GM12891 (cell line): ENCODE measurements at regions not wholly inside any gene's neighbourhood (a gene's known extent, or its start where the extent isn't known, plus 50 kb on each side); places are given as distances from the start of the nearest gene placed in this dataset.

Source experiments
- PAX5 ChIP-seq: IDR thresholded peaks from 2 replicates; pipeline ENCODE4 v1.6.1; 2011; ENCODE audit warnings: low read length, moderate library complexity, mild to moderate bottlenecking; ENCODE audit not compliant: insufficient read depth, severe bottlenecking
- POLR2A ChIP-seq: IDR thresholded peaks from 2 replicates; pipeline ENCODE4 v1.6.1; 2011; ENCODE audit warnings: low read depth, low read length, control low read depth
- POLR2AphosphoS5 ChIP-seq: IDR thresholded peaks from 2 replicates; pipeline ENCODE4 v1.6.1; 2011; ENCODE audit warnings: low read depth, low read length, control low read depth
- POU2F2 ChIP-seq: IDR thresholded peaks from 2 replicates; pipeline ENCODE4 v1.6.1; 2011; ENCODE audit warnings: low read depth, mild to moderate bottlenecking, control low read depth, low read length, moderate library complexity
- SPI1 ChIP-seq: IDR thresholded peaks from 2 replicates; pipeline ENCODE4 v1.6.1; 2011; ENCODE audit warnings: low read depth, low read length, control low read depth
- TAF1 ChIP-seq: IDR thresholded peaks from 2 replicates; pipeline ENCODE4 v1.6.1; 2011; ENCODE audit warnings: low read depth, low read length, control low read depth

DNA sequence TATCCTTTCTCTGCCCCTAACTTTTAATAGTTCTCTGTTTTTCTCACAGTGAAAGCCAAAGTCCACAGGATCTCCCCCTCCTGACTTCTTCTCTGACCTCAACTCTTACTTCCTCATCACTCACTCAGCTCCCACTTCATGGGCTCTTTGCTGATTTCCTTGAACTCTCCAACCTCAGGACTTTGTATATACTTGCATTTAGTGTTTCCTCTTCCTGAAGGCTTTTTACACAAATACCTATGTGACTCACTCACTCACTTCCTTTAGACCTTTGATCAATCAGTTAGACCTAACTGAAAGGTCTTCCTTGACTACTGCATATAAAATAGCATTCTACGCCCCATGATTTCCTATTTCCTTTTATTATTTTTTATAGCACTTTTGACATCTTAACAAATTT is 233.1 kb upstream of the MEX3C start:
- no peak for TF ChIP-seq POLR2AphosphoS5
- TF ChIP-seq POLR2A = no peak
- TF ChIP-seq PAX5 = no peak
- no peak for TF ChIP-seq TAF1
- TF ChIP-seq POU2F2 = no peak
- no peak for TF ChIP-seq SPI1
